ENCODE measurements at regions not wholly inside any gene's neighbourhood (a gene's known extent, or its start where the extent isn't known, plus 50 kb on each side); places are given as distances from the start of the nearest gene placed in this dataset.

GRCh38 chr2:150620855-150621254, 133.4 kb upstream of the RND3 start:
- no peak for TF ChIP-seq CTCF (IDR thresholded peaks at IDR 0.05; ENCODE audit: low read length)
- TF ChIP-seq EZH2 (IDR thresholded peaks at IDR 0.05; ENCODE audit: borderline replicate concordance, low read length): no peak
